NT2/D1 (cell line): ENCODE measurements at regions not wholly inside any gene's neighbourhood (a gene's known extent, or its start where the extent isn't known, plus 50 kb on each side); places are given as distances from the start of the nearest gene placed in this dataset.

Experiments
- DNase-seq: peaks from one replicate; pipeline ENCODE4 v3.0.0-alpha.2; 2011; ENCODE audit warnings: low read depth, low spot score
- H3K27me3 ChIP-seq: 2 replicates; pipeline ENCODE4 v1.6.0; 2011; ENCODE audit warnings: mild to moderate bottlenecking; ENCODE audit not compliant: insufficient read length, insufficient read depth
- H3K36me3 ChIP-seq: 2 replicates; pipeline ENCODE4 v1.6.1; 2011; ENCODE audit warnings: mild to moderate bottlenecking, low read length, mixed read lengths; ENCODE audit not compliant: insufficient read depth, insufficient read length
- H3K4me1 ChIP-seq: 2 replicates; pipeline ENCODE4 v1.5.1; 2011; ENCODE audit not compliant: insufficient read depth, insufficient read length
- H3K4me3 ChIP-seq: 2 replicates; pipeline ENCODE4 v1.5.1; 2011; ENCODE audit warnings: low read depth; ENCODE audit not compliant: insufficient read length
- H3K9ac ChIP-seq: 2 replicates; pipeline ENCODE4 v1.6.0; 2011; ENCODE audit warnings: low read depth; ENCODE audit not compliant: insufficient read length
- H3K9me3 ChIP-seq: 2 replicates; pipeline ENCODE4 v1.5.1; 2011; ENCODE audit warnings: mild to moderate bottlenecking, low read length; ENCODE audit not compliant: insufficient read depth
- SUZ12 ChIP-seq: IDR thresholded peaks from 2 replicates; pipeline ENCODE4 v1.6.1; 2011; ENCODE audit not compliant: insufficient read length, insufficient read depth; ENCODE audit errors: extremely low read depth
- YY1 ChIP-seq: IDR thresholded peaks from 2 replicates; pipeline ENCODE4 v1.6.1; 2011; ENCODE audit not compliant: insufficient read length, insufficient read depth
- ZNF274 ChIP-seq: IDR thresholded peaks from 2 replicates; pipeline ENCODE4 v1.6.1; 2011; ENCODE audit warnings: mild to moderate bottlenecking, low read depth, low read length

DNA sequence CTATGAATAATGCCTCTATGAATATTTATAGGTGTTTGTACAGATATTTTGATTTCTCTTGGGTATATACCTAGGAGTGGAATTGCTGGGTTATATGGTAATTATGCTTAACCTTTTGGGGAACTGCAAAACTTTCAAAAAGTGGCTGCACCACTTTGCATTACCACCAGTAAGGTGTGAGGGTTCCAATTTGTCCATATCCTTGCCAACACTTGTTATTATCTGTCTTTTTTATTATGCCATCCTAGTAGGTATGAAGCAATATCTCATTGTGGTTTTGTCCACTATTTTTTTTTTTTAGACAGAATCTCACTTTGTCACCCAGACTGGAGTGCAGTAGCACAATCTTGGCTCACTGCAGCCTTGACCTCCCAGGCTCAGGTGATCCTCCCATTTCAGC lies 112.2 kb upstream of the FBXO11 start:
- TF ChIP-seq SUZ12 (no peak), ZNF274 (no peak), YY1 (no peak)
- Histone ChIP-seq H3K4me1 (no peaks in the 10 kb centered on the region), H3K9me3 (no peaks in the 10 kb centered on the region), H3K9ac (no peak overlapping the region), H3K27me3 (no peaks in the 10 kb centered on the region), H3K4me3 (no peak overlapping the region), H3K36me3 (no peaks in the 10 kb centered on the region)
- no peak for DNase-seq

GRCh38 chr2:48026865-48027264 lies 120.6 kb upstream of the FBXO11 start:
- TF ChIP-seq SUZ12: no peak
- no peak for TF ChIP-seq YY1
- no peak for TF ChIP-seq ZNF274
- Histone ChIP-seq H3K27me3 (no peaks in the 10 kb centered on the region), H3K4me1 (no peaks in the 10 kb centered on the region), H3K9me3 (no peaks in the 10 kb centered on the region), H3K9ac (no peak overlapping the region), H3K36me3 (no peaks in the 10 kb centered on the region), H3K4me3 (no peak overlapping the region)
- no peak for DNase-seq

- Histone ChIP-seq H3K4me3 (no peak overlapping the region), H3K36me3 (no peaks in the 10 kb centered on the region), H3K9ac (no peak overlapping the region), H3K4me1 (no peaks in the 10 kb centered on the region), H3K9me3 (peaks cover 5% of the 10 kb centered on the region; the same call in 1 of the 2 replicates), H3K27me3 (no peaks in the 10 kb centered on the region)
- no peak for DNase-seq
- no peak for TF ChIP-seq ZNF274
- TF ChIP-seq SUZ12: no peak
Observed at GRCh38 chr2:48032765-48033164, 126.5 kb upstream of the FBXO11 start.

- no peaks in the 10 kb centered on the region for H3K4me1 ChIP-seq
- no peak overlapping the region for H3K4me3 ChIP-seq
- no peak overlapping the region for H3K9ac ChIP-seq
- TF ChIP-seq SUZ12: no peak
- TF ChIP-seq ZNF274: no peak
- no peak for TF ChIP-seq YY1
- no peak for DNase-seq
- peaks cover 5% of the 10 kb centered on the region; the same call in 1 of the 2 replicates for H3K9me3 ChIP-seq
- H3K27me3 ChIP-seq: no peaks in the 10 kb centered on the region
- no peaks in the 10 kb centered on the region for H3K36me3 ChIP-seq
Observed at GRCh38 chr2:48034295-48034694, 128.0 kb upstream of the FBXO11 start.

DNA sequence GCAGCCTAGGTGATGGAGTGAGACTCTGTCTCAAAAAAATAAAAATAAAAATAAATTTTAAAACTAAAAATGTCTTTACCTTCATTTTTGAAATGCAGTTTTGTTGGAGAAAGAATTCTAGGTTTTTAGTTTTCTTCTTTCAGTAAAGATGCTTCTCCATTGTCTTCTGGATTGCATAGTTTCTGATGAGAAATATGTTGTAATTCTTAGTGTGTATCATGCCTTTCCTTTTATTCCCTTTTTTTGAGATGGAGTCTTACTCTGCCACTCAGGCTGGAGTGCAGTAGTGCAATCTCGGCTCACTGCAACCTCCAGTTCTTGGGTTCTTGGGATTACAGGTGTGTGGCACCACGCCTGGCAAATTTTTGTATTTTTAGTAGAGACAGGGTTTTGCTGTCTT lies 130.0 kb upstream of the FBXO11 start:
- no peak overlapping the region for H3K9ac ChIP-seq
- H3K27me3 ChIP-seq: no peaks in the 10 kb centered on the region
- TF ChIP-seq SUZ12: no peak
- no peak for TF ChIP-seq YY1
- no peak for TF ChIP-seq ZNF274
- DNase-seq: no peak
- H3K9me3 ChIP-seq: peaks cover 5% of the 10 kb centered on the region; the same call in 1 of the 2 replicates
- H3K4me1 ChIP-seq: no peaks in the 10 kb centered on the region
- no peaks in the 10 kb centered on the region for H3K36me3 ChIP-seq
- H3K4me3 ChIP-seq: no peak overlapping the region

DNA sequence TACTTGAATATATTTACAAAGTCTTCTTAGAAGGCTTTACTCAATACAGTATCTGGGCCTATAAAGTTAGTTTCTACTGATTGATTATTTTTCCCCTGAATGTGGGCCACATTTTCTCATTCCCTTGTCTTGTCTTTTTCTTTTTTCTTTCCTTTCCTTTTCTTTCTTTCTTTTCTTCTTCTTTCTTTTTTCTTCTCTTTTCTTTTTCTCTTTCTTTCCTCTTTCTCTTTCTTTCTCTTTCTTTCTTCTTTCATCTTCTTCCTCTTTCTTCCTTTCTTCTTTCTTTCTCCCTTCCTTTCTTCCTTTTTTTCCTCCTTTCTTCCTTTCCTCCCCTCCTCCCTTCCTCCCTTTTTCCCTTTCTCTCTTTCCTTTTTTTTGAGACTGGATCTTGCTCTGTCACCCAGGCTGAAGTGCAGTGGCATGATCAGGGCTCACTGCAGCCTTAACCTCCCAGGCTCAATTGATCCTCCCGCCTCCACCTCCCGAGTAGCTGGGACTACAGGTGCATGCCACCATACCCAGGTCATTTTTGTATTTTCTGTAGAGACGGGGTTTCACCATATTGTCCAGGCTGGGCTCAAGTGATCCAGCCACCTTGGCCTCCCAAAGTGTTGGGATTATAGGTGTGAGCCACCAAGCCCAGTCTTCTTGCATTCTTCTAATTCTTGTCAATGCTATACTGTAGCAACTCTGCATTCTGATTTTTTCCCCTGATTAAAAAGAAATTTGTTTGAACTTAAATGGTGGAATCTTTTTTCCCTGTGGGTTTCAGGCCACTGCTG lies 133.1 kb upstream of the FBXO11 start:
- no peak overlapping the region for H3K9ac ChIP-seq
- no peaks in the 10 kb centered on the region for H3K27me3 ChIP-seq
- H3K4me1 ChIP-seq: no peaks in the 10 kb centered on the region
- peaks cover 5% of the 10 kb centered on the region; the same call in 1 of the 2 replicates for H3K9me3 ChIP-seq
- DNase-seq: no peak
- no peaks in the 10 kb centered on the region for H3K36me3 ChIP-seq
- TF ChIP-seq SUZ12 (no peak), YY1 (no peak), ZNF274 (no peak)
- H3K4me3 ChIP-seq: no peak overlapping the region

GRCh38 chr2:48043131-48043700 lies 136.9 kb upstream of the FBXO11 start:
- Histone ChIP-seq H3K27me3 (no peaks in the 10 kb centered on the region), H3K36me3 (no peaks in the 10 kb centered on the region), H3K9ac (no peak overlapping the region), H3K4me3 (no peak overlapping the region), H3K4me1 (no peaks in the 10 kb centered on the region), H3K9me3 (no peaks in the 10 kb centered on the region)
- TF ChIP-seq ZNF274 (no peak), YY1 (no peak), SUZ12 (no peak)
- DNase-seq: no peak
